ENCODE measurements at regions not wholly inside any gene's neighbourhood (a gene's known extent, or its start where the extent isn't known, plus 50 kb on each side); places are given as distances from the start of the nearest gene placed in this dataset.

GRCh38 chr13:47650209-47650608 is 350.9 kb downstream of the SUCLA2 start:
- TF ChIP-seq CTCF (IDR thresholded peaks at IDR 0.05) = no peak
- no peak for TF ChIP-seq POLR2A (IDR thresholded peaks at IDR 0.05)
